Dedifferentiated amniotic fluid mesenchymal stem cell (primary cell): ENCODE measurements at regions not wholly inside any gene's neighbourhood (a gene's known extent, or its start where the extent isn't known, plus 50 kb on each side); places are given as distances from the start of the nearest gene placed in this dataset.

Experiments
- DNase-seq: peaks from one replicate; pipeline ENCODE4 v3.0.0-alpha.2; 2016; ENCODE audit errors: extremely low spot score

- no peak for DNase-seq
Observed at GRCh38 chr22:49508561-49508960, 319.1 kb downstream of the BRD1 start.

GRCh38 chr22:49507607-49508292, 319.9 kb downstream of the BRD1 start:
- no peak for DNase-seq

- no peak for DNase-seq
Observed at GRCh38 chr22:49506010-49506400, 321.7 kb downstream of the BRD1 start.

GRCh38 chr22:49505337-49506009, 322.2 kb downstream of the BRD1 start:
- DNase-seq = no peak

GRCh38 chr22:49503896-49504521, 323.7 kb downstream of the BRD1 start:
- DNase-seq = no peak

- DNase-seq = no peak
Observed at GRCh38 chr22:49503321-49503720, 324.4 kb downstream of the BRD1 start.

GRCh38 chr22:49502126-49502826, 325.4 kb downstream of the BRD1 start:
- no peak for DNase-seq

- DNase-seq = no peak
Observed at GRCh38 chr22:49500942-49501395, 326.7 kb downstream of the BRD1 start.

- no peak for DNase-seq
Observed at GRCh38 chr22:49500076-49500460, 327.6 kb downstream of the BRD1 start.

- no peak for DNase-seq
Observed at GRCh38 chr22:49499433-49500075, 328.1 kb downstream of the BRD1 start.

GRCh38 chr22:49497266-49497665, 330.4 kb downstream of the BRD1 start:
- DNase-seq = no peak

- DNase-seq = no peak
Observed at GRCh38 chr22:49494555-49494954, 333.1 kb downstream of the BRD1 start.

GRCh38 chr22:49492741-49493251, 334.9 kb downstream of the BRD1 start:
- DNase-seq = no peak

GRCh38 chr22:49492308-49492707, 335.4 kb downstream of the BRD1 start:
- no peak for DNase-seq

GRCh38 chr22:49491726-49492125, 335.9 kb downstream of the BRD1 start:
- no peak for DNase-seq

GRCh38 chr22:49491221-49491635, 336.4 kb downstream of the BRD1 start:
- DNase-seq = no peak

GRCh38 chr22:49490692-49491091, 337.0 kb downstream of the BRD1 start:
- no peak for DNase-seq

GRCh38 chr22:49489821-49490220, 337.9 kb downstream of the BRD1 start:
- DNase-seq = no peak

- no peak for DNase-seq
Observed at GRCh38 chr22:49488943-49489342, 338.7 kb downstream of the BRD1 start.

GRCh38 chr22:49487950-49488349, 339.7 kb downstream of the BRD1 start:
- DNase-seq = no peak

GRCh38 chr22:49486225-49486624, 341.4 kb downstream of the BRD1 start:
- no peak for DNase-seq

GRCh38 chr22:49483946-49484345, 343.7 kb downstream of the BRD1 start:
- no peak for DNase-seq
